B cell (primary cell): ENCODE measurements at regions not wholly inside any gene's neighbourhood (a gene's known extent, or its start where the extent isn't known, plus 50 kb on each side); places are given as distances from the start of the nearest gene placed in this dataset.

Source experiments
- ATAC-seq: fragments of 200-7000 bp; cut with Tn5 transposase; one replicate; pipeline ENCODE4 v1.10.0; 2021; ENCODE audit warnings: low read depth, mild to moderate bottlenecking, moderate number of reproducible peaks, moderate library complexity
- CTCF ChIA-PET: fragments of 350-600 bp; sonication (Branson Sonifier 250); formaldehyde crosslinking; loops from one replicate; lab custom pipeline; 2021; ENCODE audit warnings: antibody characterized with exemption, inconsistent platforms; lab: Charles Lee
- POLR2A ChIA-PET: fragments of 350-600 bp; sonication (Branson Sonifier 250); formaldehyde crosslinking; loops from one replicate; lab custom pipeline; 2021; ENCODE audit warnings: antibody characterized with exemption; lab: Charles Lee
- DNase-seq: peaks from one replicate; pipeline ENCODE4 v3.0.0; 2013
- H2AFZ ChIP-seq: 2 replicates; pipeline ENCODE4 v1.6.1; 2012; ENCODE audit warnings: mild to moderate bottlenecking, low read depth, low read length; ENCODE audit not compliant: insufficient read depth, poor library complexity, severe bottlenecking
- H3K27ac ChIP-seq, 2 donors: 1 replicate in 1 of 2; 2 replicates in 1 of 2; pipeline ENCODE4 v1.5.1; 2012 to 2013; ENCODE audit warnings: low read length in 2 of 2, mild to moderate bottlenecking in 2 of 2, moderate library complexity in 1 of 2
- H3K27me3 ChIP-seq, 4 experiments: fragments of 200-600 bp in 1 of 4; sonication (generic) in 1 of 4; replicated peaks in 1 of 4; 1 replicate in 2 of 4; 2 replicates in 2 of 4; pipeline versions ENCODE4 v1.6.1 to v1.7.0; 2013 to 2016; ENCODE audit warnings: low read length in 3 of 4, mild to moderate bottlenecking in 2 of 4, mixed read lengths in 1 of 4, moderate library complexity in 1 of 4; ENCODE audit not compliant: insufficient read depth in 4 of 4, control insufficient read depth in 3 of 4; ENCODE audit errors: control extremely low read depth in 1 of 4
- H3K36me3 ChIP-seq, 2 experiments: replicated peaks in 1 of 2; 1 replicate in 1 of 2; 2 replicates in 1 of 2; pipeline versions ENCODE4 v1.6.1 to v1.7.1; 2013; ENCODE audit warnings: low read length in 1 of 2; ENCODE audit not compliant: insufficient read depth in 2 of 2, control insufficient read depth in 1 of 2; ENCODE audit errors: control extremely low read depth in 1 of 2, extremely low read depth in 1 of 2
- H3K4me1 ChIP-seq, 2 donors: fragments of 200-600 bp in 1 of 2; sonication (generic) in 1 of 2; 1 replicate in 1 of 2; 2 replicates in 1 of 2; pipeline versions ENCODE4 v1.5.1 to v1.6.1; 2013 to 2017; ENCODE audit warnings: low read length in 2 of 2; ENCODE audit not compliant: control insufficient read depth in 2 of 2, insufficient read depth in 2 of 2
- H3K4me2 ChIP-seq: replicated peaks from 2 replicates; pipeline ENCODE3; 2012; ENCODE audit warnings: mild to moderate bottlenecking, low read depth, low read length; ENCODE audit not compliant: poor library complexity, severe bottlenecking
- H3K4me3 ChIP-seq, 5 experiments: fragments of 200-600 bp in 1 of 5; sonication (generic) in 1 of 5; 1 replicate in 3 of 5; 2 replicates in 2 of 5; pipeline versions ENCODE4 v1.5.1 to v1.7.0; 2011 to 2016; ENCODE audit warnings: low read length in 4 of 5, mild to moderate bottlenecking in 4 of 5, low read depth in 2 of 5, control low read depth in 1 of 5, moderate library complexity in 1 of 5; ENCODE audit not compliant: insufficient read depth in 1 of 5; ENCODE audit errors: control extremely low read depth in 1 of 5, extremely low read depth in 1 of 5
- H3K79me2 ChIP-seq: fragments of 200-600 bp; sonication (generic); one replicate; pipeline ENCODE4 v1.6.0; 2016; ENCODE audit warnings: low read length; ENCODE audit not compliant: control insufficient read depth, insufficient read depth
- H3K9ac ChIP-seq: fragments of 200-600 bp; sonication (generic); 2 replicates; pipeline ENCODE4 v1.6.1; 2017; ENCODE audit warnings: mild to moderate bottlenecking, low read length, moderate library complexity
- H3K9me3 ChIP-seq, 3 donors: one replicate each; pipeline versions ENCODE4 v1.6.1 to v1.7.1; 2013; ENCODE audit warnings: low read length in 2 of 3; ENCODE audit not compliant: control insufficient read depth in 2 of 3, insufficient read depth in 1 of 3; ENCODE audit errors: control extremely low read depth in 1 of 3
- H4K20me1 ChIP-seq: 2 replicates; pipeline ENCODE4 v1.6.0; 2012; ENCODE audit warnings: mild to moderate bottlenecking, low read length; ENCODE audit not compliant: insufficient read depth, control insufficient read depth, poor library complexity, severe bottlenecking
- H3K27ac Mint-ChIP-seq: one replicate; pipeline ENCODE4 v1.8.0; 2021; ENCODE audit warnings: mixed read lengths
- H3K27me3 Mint-ChIP-seq: one replicate; pipeline ENCODE4 v1.8.0; 2021; ENCODE audit warnings: mixed read lengths
- H3K4me1 Mint-ChIP-seq: one replicate; pipeline ENCODE4 v1.8.0; 2021; ENCODE audit warnings: mixed read lengths
- H3K4me3 Mint-ChIP-seq: one replicate; pipeline ENCODE4 v1.8.0; 2021; ENCODE audit warnings: mixed read lengths
- H3K9me3 Mint-ChIP-seq: one replicate; pipeline ENCODE4 v1.8.0; 2022; ENCODE audit warnings: mixed read lengths; ENCODE audit not compliant: insufficient read depth
- CTCF ChIP-seq: fragments of 200-600 bp; IDR thresholded peaks from one replicate; pipeline ENCODE4 v1.8.0; 2022; ENCODE audit warnings: antibody characterized with exemption, mild to moderate bottlenecking
- EZH2 ChIP-seq: IDR thresholded peaks from 2 replicates; pipeline ENCODE4 v1.6.1; 2012; ENCODE audit warnings: borderline replicate concordance, low read depth, mild to moderate bottlenecking, moderate library complexity, low read length; ENCODE audit not compliant: insufficient read depth, poor library complexity, severe bottlenecking
- WGBS: methylation state at CpG from one replicate; pipeline ENCODE4 v1.1.5; 2013; ENCODE audit warnings: missing lambda C conversion rate; ENCODE audit not compliant: insufficient coverage; 5-methylcytosine and 5-hydroxymethylcytosine counted together
- intact Hi-C: fragments of 100-400 bp; cut with micrococcal nuclease; formaldehyde crosslinking; loops from one replicate; pipeline ENCODE4 v1.10.0; 2022

DNA sequence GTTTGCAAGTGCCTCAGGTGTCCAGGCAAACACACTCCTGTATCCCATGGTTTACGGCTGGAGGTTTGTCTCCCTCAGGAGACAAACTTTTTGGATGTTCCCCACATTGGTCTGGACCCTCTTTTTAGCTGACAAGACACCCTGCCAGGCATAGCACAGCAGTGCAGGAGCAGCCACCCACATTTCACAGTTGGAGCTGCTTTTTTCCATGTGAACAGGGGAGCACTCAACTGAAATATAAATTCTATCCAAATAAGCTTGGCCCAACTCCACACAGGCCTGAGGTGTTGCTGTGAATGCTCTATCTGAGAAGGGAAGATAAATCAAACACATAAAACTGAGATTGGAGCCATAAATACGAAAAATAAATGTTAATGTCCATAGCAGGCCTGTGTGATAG, 501.3 kb upstream of the IL12A start:
- 0% methylated on average over 1 of the region's 2 CpGs for WGBS
- no peak overlapping the region for H3K27ac Mint-ChIP-seq
- no peak overlapping the region for H3K4me3 ChIP-seq
- H3K79me2 ChIP-seq: no peaks in the 10 kb centered on the region
- H2AFZ ChIP-seq: no peak overlapping the region
- H3K9me3 ChIP-seq: no peaks in the 10 kb centered on the region
- H3K27me3 Mint-ChIP-seq: no peaks in the 10 kb centered on the region
- no peaks in the 10 kb centered on the region for H3K27me3 ChIP-seq
- no peaks in the 10 kb centered on the region for H4K20me1 ChIP-seq
- no peak for ATAC-seq
- intact Hi-C loops: no loop called here
- POLR2A ChIA-PET: no interaction called here
- H3K4me1 Mint-ChIP-seq: no peaks in the 10 kb centered on the region
- no peaks in the 10 kb centered on the region for H3K36me3 ChIP-seq
- H3K4me2 ChIP-seq: no peak overlapping the region
- TF ChIP-seq CTCF (no peak), EZH2 (no peak)
- no peak overlapping the region for H3K9ac ChIP-seq
- no peak for DNase-seq
- no peak overlapping the region for H3K4me3 Mint-ChIP-seq
- no peak overlapping the region for H3K27ac ChIP-seq
- H3K4me1 ChIP-seq: no peaks in the 10 kb centered on the region
- CTCF ChIA-PET: no interaction called here
- no peaks in the 10 kb centered on the region for H3K9me3 Mint-ChIP-seq

GRCh38 chr3:159488602-159489001, 500.0 kb upstream of the IL12A start:
- H4K20me1 ChIP-seq: no peaks in the 10 kb centered on the region
- WGBS: 100% methylated on average over 1 of the region's 2 CpGs
- CTCF ChIA-PET: no interaction called here
- H3K36me3 ChIP-seq: no peaks in the 10 kb centered on the region
- H3K4me3 Mint-ChIP-seq: no peak overlapping the region
- no peak overlapping the region for H3K27ac ChIP-seq
- POLR2A ChIA-PET: no interaction called here
- no peak overlapping the region for H3K9ac ChIP-seq
- ATAC-seq (no peak), DNase-seq (no peak)
- no peaks in the 10 kb centered on the region for H3K9me3 Mint-ChIP-seq
- intact Hi-C loops: no loop called here
- H3K4me1 ChIP-seq: no peaks in the 10 kb centered on the region
- H3K9me3 ChIP-seq: no peaks in the 10 kb centered on the region
- no peaks in the 10 kb centered on the region for H3K79me2 ChIP-seq
- TF ChIP-seq CTCF (no peak), EZH2 (no peak)
- no peaks in the 10 kb centered on the region for H3K27me3 ChIP-seq
- H3K4me2 ChIP-seq: no peak overlapping the region
- no peak overlapping the region for H3K27ac Mint-ChIP-seq
- H3K27me3 Mint-ChIP-seq: no peaks in the 10 kb centered on the region
- H3K4me1 Mint-ChIP-seq: no peaks in the 10 kb centered on the region
- H3K4me3 ChIP-seq: no peak overlapping the region
- no peak overlapping the region for H2AFZ ChIP-seq
